Stimulated activated CD4-positive, alpha-beta T cell treated with anti-CD3 and anti-CD28 coated beads, Interleukin-1b, Interleukin-23, amount 100 ng/mL, for 4 hours (primary cell): ENCODE measurements at regions not wholly inside any gene's neighbourhood (a gene's known extent, or its start where the extent isn't known, plus 50 kb on each side); places are given as distances from the start of the nearest gene placed in this dataset.
"Not testable (repeated sequence)": the region's sequence is repeated elsewhere in the genome, so short reads cannot be mapped to it uniquely, and the experiment has no call there.

ENCODE experiments used
- DNase-seq, 2 donors: peaks; one replicate each; pipeline ENCODE4 v3.0.0-alpha.2; 2020; ENCODE audit warnings: low read depth in 2 of 2

DNA sequence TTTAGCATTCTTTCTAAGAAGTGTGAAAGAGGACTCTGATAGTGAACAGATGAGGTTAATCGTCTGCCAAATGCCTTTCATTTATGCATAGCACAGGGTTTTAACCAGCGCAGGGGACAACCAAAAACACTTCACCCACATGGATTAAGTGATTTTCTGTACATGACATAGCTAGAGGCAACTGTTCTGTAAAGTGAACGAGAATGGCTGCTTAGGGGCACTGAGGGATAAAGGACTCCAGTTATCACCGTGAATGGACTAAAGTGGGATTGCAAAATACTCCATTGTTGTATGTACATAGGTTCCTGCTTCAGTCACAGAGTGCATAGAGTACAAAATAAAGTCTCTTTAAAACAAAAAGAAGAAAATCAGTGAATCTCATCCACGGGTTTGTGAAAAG, 456.8 kb downstream of the DMAC1 start:
- DNase-seq, result no peak

DNA sequence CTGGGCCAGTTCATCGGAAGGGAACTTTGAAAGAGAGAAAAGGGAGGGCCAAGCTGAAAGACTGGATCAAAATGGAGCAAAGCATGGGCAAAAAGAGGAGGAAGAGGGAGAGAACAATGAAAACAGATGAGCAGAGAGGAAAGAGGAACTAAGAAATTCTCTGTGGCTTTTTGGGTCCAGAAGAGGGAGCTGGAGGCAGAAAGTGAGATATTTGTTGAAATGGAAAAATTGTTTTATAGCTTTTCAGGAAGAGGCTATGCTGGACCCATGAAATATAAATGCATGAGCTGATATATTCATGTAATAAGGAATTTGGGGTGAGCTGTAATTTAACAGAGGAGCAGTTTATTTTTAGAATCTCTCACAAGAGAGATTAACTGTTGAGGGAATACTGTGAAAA, 457.3 kb downstream of the DMAC1 start:
- no peak for DNase-seq

DNA sequence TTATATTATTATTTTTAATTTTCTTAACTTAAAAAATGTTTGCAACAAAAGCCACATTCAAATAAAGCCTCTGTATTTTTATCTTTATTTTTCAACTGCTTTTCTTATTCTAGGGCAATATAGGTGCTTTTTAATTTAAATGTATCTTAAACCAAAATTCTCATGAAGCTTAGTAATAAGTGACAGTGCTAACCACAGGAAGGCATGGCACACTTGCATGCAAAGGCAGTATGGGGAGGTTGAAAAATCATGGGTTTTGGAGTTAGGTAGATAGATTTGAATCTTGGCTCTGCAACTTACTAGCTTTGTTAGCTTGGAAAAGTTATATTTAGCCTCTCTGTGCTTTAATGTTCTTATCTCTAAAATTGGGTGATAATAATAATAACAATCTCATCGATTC, 458.0 kb downstream of the DMAC1 start:
- DNase-seq, result no peak

DNA sequence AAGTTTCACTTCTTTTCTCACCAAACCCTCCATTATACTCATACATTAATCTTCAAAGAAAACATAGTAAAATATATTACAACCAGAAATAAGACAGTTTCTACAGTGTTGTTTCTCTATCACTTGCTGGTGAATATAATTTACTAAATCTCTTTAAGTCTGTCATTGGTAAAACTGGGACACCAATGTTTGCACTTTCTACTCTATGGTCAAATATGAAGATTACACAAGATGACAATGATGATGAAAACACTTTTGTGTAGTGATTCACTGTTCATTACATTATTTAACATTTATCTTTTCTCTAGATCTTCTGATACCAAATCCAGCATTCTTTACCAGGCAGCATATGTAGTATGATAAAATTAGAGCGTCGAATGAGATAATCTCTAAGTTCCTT, 459.1 kb downstream of the DMAC1 start:
- no peak for DNase-seq

DNA sequence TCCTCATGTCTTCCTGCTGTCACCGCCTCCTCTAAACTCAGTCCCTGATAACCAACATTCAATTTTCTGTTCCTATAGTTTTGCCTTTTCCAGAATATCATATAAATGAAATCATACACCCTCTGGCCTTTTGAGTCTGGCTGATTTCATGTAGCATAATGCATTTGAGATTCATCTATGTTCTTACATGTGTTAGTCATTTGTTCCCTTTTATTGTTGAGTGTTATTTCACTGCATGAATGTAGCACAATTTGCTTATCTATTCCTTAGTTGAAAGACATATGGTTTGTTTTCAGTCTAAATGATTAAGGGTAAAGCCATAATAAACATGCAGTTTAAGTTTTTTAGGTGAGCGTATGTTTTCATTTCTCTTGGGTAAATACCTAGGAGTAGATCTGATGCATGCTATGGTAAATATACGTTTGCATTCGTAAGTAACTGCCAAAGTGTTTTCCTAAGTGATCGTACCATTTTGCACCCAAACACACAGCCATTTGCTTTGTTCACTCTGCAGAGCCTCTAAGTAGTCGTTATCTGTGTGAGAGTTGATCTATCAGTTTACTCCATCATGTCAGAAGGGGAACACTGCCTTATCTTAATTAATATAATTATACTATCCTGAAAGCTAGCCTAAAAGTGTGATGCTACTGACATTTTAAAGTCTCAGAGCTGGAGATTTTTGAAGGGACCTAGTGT, 460.8 kb downstream of the DMAC1 start:
- DNase-seq, result no peak

DNA sequence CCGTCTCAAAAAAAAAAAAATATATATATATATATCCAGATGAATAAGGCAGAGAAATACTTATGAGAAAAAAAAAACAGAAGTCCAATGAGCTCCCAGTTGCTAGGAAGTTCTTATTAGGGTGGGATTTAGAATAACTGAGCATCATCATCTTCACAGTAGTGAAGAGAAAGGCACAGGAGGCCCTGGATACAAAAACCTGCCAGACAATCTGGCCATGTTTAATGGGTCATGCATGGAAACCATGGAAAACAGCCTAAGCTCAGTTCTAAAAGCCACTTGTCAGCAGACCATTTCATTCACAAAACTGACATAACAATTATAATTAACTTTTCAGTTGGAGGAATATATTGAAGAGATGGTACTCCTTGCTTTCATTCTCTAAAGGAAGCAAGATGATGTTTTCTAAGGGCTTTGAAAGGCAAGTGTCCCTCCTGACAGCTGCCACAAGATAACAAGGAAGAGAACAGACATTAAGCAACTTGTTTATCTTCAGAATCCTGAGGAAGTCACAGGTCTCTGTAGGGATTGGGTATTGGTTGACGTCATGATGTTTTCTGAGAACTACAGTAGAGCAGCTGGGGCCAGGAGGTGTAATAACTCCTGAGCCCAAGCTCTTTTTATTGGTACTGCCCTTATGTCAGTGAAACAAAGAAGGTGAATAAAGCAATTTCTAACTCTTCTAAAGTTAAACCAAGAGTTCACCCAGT, 463.1 kb downstream of the DMAC1 start:
- DNase-seq, result no peak

DNA sequence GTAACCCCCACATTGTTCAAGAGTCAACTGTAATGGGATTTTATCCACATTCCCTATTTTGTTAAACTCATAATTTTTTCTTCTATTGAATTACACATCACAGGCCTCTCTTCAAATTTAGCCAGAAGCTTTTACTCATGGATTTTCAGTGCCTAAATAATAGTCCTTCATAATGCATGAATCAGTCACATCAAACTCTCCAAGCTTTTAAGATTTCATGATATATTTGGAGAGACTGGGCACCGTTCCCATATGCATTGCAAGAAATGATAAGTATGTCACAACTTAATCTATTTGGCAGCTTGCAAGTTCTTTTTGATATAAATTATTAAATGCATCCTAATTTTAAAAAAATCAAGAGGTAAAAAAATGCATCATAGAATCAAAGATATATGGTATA, 465.9 kb downstream of the DMAC1 start:
- no peak for DNase-seq

DNA sequence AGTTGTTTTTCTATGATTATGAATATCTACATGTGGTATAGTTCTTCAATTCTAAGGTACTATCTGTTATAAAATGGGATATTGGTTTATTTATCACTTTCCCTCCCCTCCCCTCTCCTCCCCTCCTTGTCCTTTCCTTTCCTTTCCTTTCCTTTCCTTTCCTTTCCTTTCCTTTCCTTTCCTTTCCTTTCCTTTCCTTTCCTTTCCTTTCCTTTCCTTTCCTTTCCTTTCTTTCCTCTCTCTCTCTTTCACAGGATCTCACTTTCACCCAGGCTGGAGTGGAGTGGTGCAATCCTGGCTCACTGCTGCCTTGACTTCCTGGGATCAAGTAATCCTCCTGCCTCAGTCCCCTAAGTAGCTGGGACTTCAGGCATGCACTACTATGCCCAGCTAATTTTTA, 466.8 kb downstream of the DMAC1 start:
- DNase-seq, result no peak

DNA sequence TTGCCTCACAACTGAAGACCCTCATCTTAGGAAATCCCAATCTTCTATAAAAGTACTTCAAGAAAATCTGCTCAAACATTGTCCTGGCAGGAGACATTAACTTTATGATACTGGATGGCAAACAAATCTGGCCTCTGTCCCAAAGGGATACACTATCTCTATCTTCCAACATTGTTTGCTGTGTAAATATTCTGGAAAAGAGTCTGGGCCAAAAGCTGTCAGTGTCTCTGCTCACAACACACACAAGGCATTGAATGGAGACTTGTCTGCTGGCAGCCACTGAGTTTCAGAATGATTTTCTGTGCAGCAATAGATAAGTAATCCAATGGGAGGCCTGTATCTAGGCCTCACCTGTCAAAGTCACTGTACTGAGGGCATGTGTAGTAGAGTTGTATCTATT, 471.1 kb downstream of the DMAC1 start:
- no peak for DNase-seq

DNA sequence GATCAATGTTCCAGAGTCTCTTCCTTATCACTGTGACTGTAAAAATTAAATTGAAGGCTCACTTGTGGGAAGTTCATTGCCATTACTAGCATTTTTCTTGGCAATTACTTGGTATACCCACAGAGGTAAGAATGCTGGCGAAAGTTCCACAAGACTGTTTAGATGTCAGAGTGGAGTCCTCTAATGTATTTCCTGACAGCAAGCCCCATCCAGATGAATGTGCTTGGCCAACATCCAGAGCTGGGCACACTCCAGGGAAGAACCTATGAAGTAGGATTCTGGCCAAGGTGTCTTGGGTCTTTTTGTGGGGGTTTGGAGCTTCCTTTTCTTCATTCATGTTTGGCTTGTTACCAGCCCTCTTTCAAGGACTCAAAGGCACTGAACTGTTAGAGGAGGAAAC, 473.6 kb downstream of the DMAC1 start:
- DNase-seq, result no peak

DNA sequence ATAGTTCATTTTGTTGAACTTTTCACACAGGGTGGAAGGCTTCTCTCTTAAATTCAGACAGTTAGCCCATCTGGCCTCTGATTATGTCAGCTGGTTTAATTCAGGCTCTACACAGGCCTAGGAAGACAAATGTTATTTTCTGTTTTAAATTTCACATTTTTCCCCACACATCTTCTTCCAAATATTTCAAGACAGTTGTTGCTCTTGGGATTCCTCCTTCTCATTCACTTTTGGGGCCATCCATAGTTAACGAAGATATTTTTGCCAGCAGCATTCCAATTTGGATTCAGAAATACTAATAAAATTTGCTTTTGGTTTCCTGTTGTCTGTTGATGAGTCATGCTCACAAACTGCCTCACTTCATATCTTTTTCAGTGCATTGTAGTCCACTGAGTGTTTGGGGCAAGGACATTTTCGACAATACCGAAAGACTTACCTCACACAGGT, 475.4 kb downstream of the DMAC1 start:
- DNase-seq, result no peak

DNA sequence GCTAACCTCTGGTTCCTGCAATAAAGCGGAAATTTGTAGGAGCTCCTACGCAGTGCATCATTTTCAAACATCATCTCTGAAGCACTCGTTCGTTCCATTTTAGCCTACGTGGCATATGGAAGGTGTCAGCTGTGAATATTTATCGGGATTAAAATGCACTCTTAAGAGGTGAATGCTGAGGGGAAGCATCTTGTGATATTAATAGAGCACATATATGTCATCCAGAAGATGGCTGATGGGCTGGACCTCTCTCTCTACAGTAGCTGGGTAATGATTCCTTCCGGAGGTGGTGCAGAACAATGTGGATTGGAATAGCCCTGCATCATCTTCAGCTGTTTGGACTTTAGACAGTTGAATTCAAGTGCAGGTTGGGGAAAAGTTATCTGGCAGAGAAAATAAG, 478.7 kb downstream of the DMAC1 start:
- DNase-seq, result no peak

DNA sequence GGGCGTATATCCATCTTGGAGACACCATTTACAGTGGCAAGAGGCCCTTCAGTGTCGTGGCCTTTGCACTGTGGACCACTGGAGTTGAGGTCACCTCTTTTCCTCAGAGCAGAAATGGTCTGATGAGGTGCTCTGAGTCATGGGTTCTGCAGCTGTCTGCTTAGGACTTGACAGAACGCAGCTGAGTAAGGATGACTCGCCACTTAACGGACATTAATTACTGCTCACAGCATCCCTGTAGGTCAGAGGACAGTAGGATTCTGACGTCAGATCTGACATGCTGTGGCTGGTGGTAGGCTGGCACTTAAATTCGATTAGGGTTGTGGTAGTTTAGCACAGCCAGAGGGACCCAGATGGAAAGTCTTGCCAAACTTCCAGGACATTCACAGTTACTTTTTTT, 479.4 kb downstream of the DMAC1 start:
- no peak for DNase-seq

DNA sequence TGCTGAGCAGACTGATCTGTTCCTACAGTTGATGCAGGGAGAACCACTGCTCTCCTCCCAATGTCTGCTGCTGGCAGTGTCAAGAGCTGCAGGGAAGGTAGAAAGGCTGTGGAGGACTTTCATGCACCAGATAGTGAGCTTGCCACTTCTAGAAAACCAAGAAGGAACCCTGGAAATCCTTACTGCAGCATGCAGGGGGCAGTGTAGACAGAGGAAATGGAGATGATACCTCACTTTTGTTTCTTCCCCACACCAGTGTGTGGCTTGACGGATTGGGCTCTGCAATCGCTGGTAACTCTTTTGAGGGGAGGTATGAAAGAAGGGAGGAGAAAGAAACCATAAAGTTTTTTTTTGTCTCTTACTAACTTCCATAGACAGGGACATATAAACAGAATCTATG, 480.7 kb downstream of the DMAC1 start:
- DNase-seq, result no peak

DNA sequence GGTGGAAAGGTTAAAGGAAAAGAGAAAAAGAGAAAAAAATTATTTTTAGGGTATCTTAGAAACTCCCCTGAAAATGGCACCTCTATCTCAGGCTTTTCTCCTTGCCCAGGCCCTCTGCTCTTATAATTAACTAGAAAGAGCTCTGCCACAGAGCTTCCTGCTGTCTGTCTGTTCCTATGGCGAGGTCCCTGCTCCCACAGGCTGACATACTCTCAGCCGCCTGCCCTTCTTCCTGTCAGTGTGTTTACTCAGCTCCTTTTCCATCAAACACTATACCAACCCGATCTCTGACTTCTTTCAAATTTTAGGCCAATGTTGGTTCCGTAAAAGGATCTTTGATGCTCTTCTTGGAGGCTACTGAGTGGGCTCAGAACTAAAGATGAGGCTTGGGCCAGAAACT, 482.6 kb downstream of the DMAC1 start:
- no peak for DNase-seq

DNA sequence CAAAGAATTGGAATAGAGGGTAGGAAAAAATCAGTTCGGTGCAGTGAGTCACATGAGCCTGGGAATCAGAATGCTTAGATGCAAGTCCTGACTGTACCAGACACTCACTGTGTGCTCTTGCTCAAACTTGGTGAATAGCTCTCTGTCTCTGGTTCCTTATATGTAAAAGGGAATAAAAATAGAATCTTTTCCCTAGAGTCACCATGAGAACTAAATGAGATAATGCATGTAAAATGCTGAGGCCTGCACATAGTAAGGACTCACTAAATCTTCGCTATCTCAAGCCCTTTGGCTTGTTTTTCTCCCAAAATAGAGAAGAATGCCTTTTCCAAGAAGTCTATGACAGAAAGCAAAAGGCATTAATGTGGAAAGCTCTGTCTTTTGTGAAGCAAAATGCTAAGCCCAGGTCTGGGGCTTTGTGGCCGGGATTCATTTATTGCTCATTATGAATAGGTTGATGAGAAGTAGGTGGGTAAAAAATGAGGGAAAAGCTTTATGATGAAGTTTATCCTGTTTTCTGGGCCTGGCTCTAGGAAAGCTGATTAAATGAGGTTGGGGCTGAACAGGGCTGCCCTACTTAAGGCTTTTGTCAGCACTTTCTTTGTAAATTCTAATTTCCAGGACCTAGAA, 483.3 kb downstream of the DMAC1 start:
- DNase-seq, result no peak

DNA sequence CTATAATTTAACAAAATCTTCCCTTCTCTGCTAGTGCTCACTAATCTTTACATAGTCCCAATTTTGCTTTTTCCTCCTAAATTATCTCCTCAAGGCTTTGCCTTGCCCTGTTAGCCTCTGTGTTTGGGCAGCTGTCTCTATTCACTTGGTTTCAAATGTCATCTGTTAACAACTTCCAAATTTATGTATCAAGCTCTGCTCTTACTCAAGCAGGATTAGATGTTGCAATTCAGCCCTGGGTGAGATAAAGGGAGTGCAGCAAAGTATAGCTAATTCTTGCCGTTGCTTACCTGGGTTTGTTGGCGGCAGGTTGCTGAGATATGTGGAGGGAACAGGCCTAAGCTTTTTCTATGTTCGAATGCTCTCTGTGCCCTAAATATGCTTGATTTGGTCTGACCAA, 483.8 kb downstream of the DMAC1 start:
- DNase-seq, result no peak

DNA sequence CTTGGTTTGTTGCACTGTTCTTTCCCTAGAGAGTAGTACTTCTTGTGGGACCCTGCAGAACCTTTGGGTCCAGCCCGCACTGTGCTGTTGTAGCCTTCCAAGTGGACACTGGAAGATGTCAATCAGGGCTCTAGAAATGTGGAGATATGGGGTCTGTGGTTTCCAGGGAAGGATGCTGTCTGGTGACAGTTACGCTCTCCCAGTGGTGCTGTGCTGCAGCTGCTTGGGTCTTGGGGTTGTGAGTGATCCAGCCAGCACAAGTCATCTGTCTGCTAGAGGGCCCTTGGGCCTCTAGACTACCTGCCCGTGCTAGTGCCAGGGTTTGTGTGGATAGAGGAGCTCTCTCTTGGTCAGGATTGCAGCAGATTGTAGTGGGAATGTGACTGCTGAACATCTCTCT, 484.5 kb downstream of the DMAC1 start:
- DNase-seq, result no peak

DNA sequence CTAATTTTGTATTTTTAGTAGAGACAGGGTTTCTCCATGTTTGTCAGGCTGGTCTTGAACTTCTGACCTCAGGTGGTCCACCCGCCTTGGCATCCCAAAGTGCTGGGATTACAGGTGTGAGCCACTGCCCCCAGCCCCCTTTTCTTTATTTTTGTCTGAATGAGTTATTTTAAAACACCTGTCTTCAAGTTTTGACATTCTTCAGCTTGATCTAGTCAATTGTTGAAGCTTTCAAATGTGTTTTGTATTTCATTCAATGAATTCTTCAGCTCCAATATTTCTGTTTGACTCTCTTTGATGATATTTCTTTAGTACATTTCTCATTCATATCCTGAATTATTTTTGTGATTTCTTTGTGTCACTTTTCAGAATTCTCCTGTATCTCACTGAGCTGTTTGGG, 486.2 kb downstream of the DMAC1 start:
- DNase-seq, result no peak

DNA sequence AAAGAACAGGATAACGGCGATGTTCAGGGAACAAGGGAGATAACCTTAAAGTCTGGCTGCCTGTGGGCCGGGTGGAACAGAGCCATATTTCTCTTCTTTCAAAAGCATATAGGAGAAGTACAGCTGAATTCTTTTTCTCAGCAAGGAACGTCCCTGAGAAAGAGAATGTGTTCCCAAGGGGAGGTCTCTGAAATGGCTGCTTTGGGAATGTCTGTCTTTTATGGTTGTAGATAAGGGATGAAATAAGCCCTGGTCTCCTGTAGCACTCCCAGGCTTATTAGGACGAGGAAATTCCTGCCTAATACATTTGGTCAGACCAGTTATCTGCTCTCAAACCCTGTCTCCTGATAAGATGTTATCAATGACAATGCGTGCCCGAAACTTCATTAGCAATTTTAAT, 490.5 kb downstream of the DMAC1 start:
- DNase-seq, result not testable (repeated sequence)

DNA sequence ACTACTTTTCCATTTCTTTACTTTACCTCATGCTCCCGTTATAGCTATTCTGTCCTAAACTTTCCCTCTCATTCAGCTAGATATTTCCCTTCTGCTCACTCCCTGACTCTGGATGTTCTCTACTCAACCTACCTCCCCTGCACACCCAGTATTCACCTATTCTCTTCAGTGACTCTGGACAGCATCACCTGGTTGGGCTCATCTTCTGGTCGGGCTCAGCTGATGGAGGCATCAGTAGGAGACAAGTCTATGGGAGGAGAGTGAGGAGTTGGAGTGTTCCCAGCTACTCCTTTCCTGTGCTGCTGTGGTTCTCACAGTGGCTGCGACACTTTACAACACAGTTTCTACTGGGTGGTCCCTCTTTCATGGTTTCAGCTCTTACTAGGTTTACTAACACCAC, 493.9 kb downstream of the DMAC1 start:
- no peak for DNase-seq

DNA sequence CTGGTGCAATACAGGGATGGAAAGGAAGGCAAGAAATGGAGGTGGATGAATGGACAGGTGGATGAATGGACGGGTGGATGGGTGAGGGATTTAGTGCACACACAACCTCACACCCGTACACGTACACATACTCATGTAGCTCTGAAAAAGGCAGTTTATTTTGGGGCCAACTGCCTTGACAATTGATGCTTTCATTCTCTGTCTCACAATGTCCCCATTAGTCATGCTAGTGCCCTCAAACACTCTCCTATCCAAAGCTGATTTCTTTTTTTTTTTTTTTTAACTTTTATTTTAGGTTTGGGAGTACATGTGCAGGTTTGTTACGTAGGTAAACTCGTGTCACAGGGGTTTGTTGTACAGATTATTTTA, 495.0 kb downstream of the DMAC1 start:
- no peak for DNase-seq

DNA sequence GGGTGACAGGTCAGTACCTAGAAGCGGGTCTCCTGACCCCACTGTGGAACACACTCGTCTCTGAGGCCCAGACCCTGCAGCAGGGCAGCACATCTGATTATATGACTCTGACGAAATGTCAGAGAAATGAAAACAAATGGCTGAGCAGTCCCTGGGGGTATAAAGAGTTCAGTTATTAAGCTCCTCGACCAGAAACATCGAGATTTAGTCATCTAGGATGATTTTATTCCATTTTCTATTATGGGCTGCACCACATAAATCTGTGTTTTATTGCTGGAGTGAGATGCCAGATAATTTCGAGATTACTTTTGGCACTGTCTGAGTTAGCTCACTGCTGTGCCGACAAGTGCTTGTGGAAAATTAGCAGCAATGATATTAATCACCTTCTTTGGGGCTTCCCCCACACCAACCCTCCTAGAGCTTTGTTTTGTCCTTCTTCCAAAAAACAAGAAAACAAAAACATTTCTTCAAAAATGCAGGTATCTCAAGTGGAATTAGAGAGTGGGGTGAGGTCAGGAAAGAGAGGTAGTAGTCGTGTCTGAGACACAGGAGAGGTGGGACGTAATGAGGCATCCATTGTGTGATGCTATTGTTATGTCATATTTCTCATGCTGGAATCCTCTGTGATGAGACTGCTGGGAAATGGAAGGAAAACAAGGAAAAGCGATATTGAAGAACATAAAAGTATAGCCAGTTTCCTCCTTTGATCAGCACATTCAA, 495.5 kb downstream of the DMAC1 start:
- DNase-seq, result no peak
